ENCODE measurements at regions not wholly inside any gene's neighbourhood (a gene's known extent, or its start where the extent isn't known, plus 50 kb on each side); places are given as distances from the start of the nearest gene placed in this dataset.
A peak's percentile ranks its signal among the peaks of the same experiment; 100 is the strongest.

- DNase-seq, result no peak
- ATAC-seq, result no peak
Measured at GRCh38 chr20:52572687-52573086, 381.1 kb upstream of the ZFP64 start.

GRCh38 chr20:52569201-52569600, 377.6 kb upstream of the ZFP64 start:
- no peak for ATAC-seq
- no peak for DNase-seq

- no peak for DNase-seq
- no peak for ATAC-seq
Measured at GRCh38 chr20:52565614-52566013, 374.0 kb upstream of the ZFP64 start.

- ATAC-seq (no peak), DNase-seq (no peak)
Measured at GRCh38 chr20:52564594-52564993, 373.0 kb upstream of the ZFP64 start.

GRCh38 chr20:52552181-52552872, 360.7 kb upstream of the ZFP64 start:
- ATAC-seq, result no peak
- DNase-seq, result no peak

GRCh38 chr20:52542131-52542530, 350.6 kb upstream of the ZFP64 start:
- ATAC-seq (no peak), DNase-seq (no peak)

- no peak for ATAC-seq
- DNase-seq, result no peak
Measured at GRCh38 chr20:52540509-52540908, 348.9 kb upstream of the ZFP64 start.

GRCh38 chr20:52539891-52540290, 348.3 kb upstream of the ZFP64 start:
- ATAC-seq (no peak), DNase-seq (no peak)

GRCh38 chr20:52536841-52537400, 345.3 kb upstream of the ZFP64 start:
- ATAC-seq, result no peak
- DNase-seq, result no peak

GRCh38 chr20:52536040-52536439, 344.5 kb upstream of the ZFP64 start:
- no peak for ATAC-seq
- no peak for DNase-seq

- no peak for DNase-seq
- ATAC-seq, result no peak
Measured at GRCh38 chr20:52534616-52535015, 343.0 kb upstream of the ZFP64 start.

GRCh38 chr20:52533401-52533800, 341.8 kb upstream of the ZFP64 start:
- DNase-seq (no peak), ATAC-seq (no peak)

GRCh38 chr20:52532674-52533073, 341.1 kb upstream of the ZFP64 start:
- ATAC-seq, result no peak
- no peak for DNase-seq

GRCh38 chr20:52530571-52530970, 339.0 kb upstream of the ZFP64 start:
- DNase-seq (no peak), ATAC-seq (no peak)

- no peak for ATAC-seq
- DNase-seq, result no peak
Measured at GRCh38 chr20:52529826-52530225, 338.2 kb upstream of the ZFP64 start.

- DNase-seq, result no peak
Measured at GRCh38 chr20:52524861-52525260, 333.3 kb upstream of the ZFP64 start.

GRCh38 chr20:52518735-52519134, 327.2 kb upstream of the ZFP64 start:
- no peak for DNase-seq
- no peak for ATAC-seq

More at GRCh38 chr20:52524861-52525260, 333.3 kb upstream of the ZFP64 start:
- ATAC-seq, result no peak

GRCh38 chr20:52515877-52516276, 324.3 kb upstream of the ZFP64 start:
- ATAC-seq (no peak), DNase-seq (no peak)

- no peak for DNase-seq
- no peak for ATAC-seq
Measured at GRCh38 chr20:52500157-52500556, 308.6 kb upstream of the ZFP64 start.

GRCh38 chr20:52497731-52498130, 306.2 kb upstream of the ZFP64 start:
- DNase-seq (no peak), ATAC-seq (no peak)

GRCh38 chr20:52496191-52496590, 304.6 kb upstream of the ZFP64 start:
- DNase-seq, result no peak
- no peak for ATAC-seq

GRCh38 chr20:52494244-52494643, 302.7 kb upstream of the ZFP64 start:
- ATAC-seq (peak; percentile 99), DNase-seq (peak; percentile 42)

- ATAC-seq (peak; percentile 44), DNase-seq (peak; percentile 8)
Measured at GRCh38 chr20:52493171-52493721, 301.7 kb upstream of the ZFP64 start.
